WTC11 (cell line): ENCODE measurements at regions not wholly inside any gene's neighbourhood (a gene's known extent, or its start where the extent isn't known, plus 50 kb on each side); places are given as distances from the start of the nearest gene placed in this dataset.

Source experiments
- CTCF ChIP-seq: fragments of 200-600 bp; IDR thresholded peaks from 2 replicates; pipeline ENCODE4 v1.8.0; 2022; ENCODE audit warnings: antibody characterized with exemption
- FOXK1 ChIP-seq: sonication (generic); formaldehyde crosslinking; IDR thresholded peaks from 2 replicates; pipeline ENCODE4 v1.8.0; 2022; ENCODE audit warnings: mild to moderate bottlenecking, moderate library complexity, missing genetic modification reagents
- USF2 ChIP-seq: sonication (generic); formaldehyde crosslinking; IDR thresholded peaks from 2 replicates; pipeline ENCODE4 v1.8.1; 2023; ENCODE audit warnings: mild to moderate bottlenecking, missing genetic modification reagents, moderate library complexity

GRCh38 chr9:87255431-87256155, 242.1 kb upstream of the DAPK1 start:
- no peak for TF ChIP-seq CTCF
- TF ChIP-seq USF2 (CRISPR knock-in tag), result no peak
- no peak for TF ChIP-seq FOXK1 (CRISPR knock-in tag)
